Panc1 (cell line): ENCODE measurements at regions not wholly inside any gene's neighbourhood (a gene's known extent, or its start where the extent isn't known, plus 50 kb on each side); places are given as distances from the start of the nearest gene placed in this dataset.

Source experiments
- ATAC-seq: fragments of 200-7000 bp; cut with Tn5 transposase; 2 replicates; pipeline ENCODE4 v1.9.1; 2020; ENCODE audit warnings: mild to moderate bottlenecking, moderate library complexity
- BruUV-seq: library from RNA; stranded (reverse); fragments of 400-500 nt; replicated peaks from 2 replicates; lab custom pipeline; 2021; lab: Mats Ljungman, UMichigan
- CTCF ChIA-PET: fragments of 300-600 bp; sonication (Branson Sonifier 250); formaldehyde crosslinking; loops from one replicate; lab custom pipeline; 2022; ENCODE audit warnings: antibody characterized with exemption; lab: Charles Lee
- POLR2A ChIA-PET: fragments of 300-600 bp; sonication (Branson Sonifier 250); formaldehyde crosslinking; loops from one replicate; lab custom pipeline; 2022; ENCODE audit warnings: antibody characterized with exemption; lab: Charles Lee
- DNase-seq: peaks from one replicate; pipeline ENCODE4 v3.0.0-alpha.2; 2010; ENCODE audit warnings: low read depth, low spot score
- H3K27ac ChIP-seq: 2 replicates; pipeline ENCODE4 v1.5.1; 2011; ENCODE audit warnings: mild to moderate bottlenecking, low read length, inconsistent platforms
- H3K27me3 ChIP-seq: fragments of 200-500 bp; sonication (Bioruptor generic); 2 replicates; pipeline ENCODE4 v1.6.0; 2014; ENCODE audit warnings: low read length, inconsistent platforms; ENCODE audit not compliant: control insufficient read depth, insufficient read depth
- H3K36me3 ChIP-seq: fragments of 200-500 bp; sonication (Bioruptor generic); 2 replicates; pipeline ENCODE4 v1.5.1; 2014; ENCODE audit warnings: inconsistent platforms, mild to moderate bottlenecking, low read length, moderate library complexity; ENCODE audit not compliant: control insufficient read depth, insufficient read depth
- H3K4me1 ChIP-seq: 2 replicates; pipeline ENCODE4 v1.5.1; 2011; ENCODE audit warnings: inconsistent platforms, mild to moderate bottlenecking, low read length, moderate library complexity; ENCODE audit not compliant: control insufficient read depth, insufficient read depth
- H3K4me3 ChIP-seq, 2 experiments: 2 replicates each; pipeline ENCODE4 v1.5.1; 2011 to 2012; ENCODE audit warnings: low read depth in 2 of 2, low read length in 2 of 2, mild to moderate bottlenecking in 2 of 2, inconsistent platforms in 1 of 2, moderate library complexity in 1 of 2
- H3K9me3 ChIP-seq: fragments of 200-500 bp; sonication (Bioruptor generic); 2 replicates; pipeline ENCODE4 v1.5.1; 2014; ENCODE audit warnings: low read depth, mild to moderate bottlenecking, inconsistent platforms, low read length, moderate library complexity; ENCODE audit not compliant: control insufficient read depth, insufficient read depth
- CTCF ChIP-seq: fragments of 450-650 bp; IDR thresholded peaks from 2 replicates; pipeline ENCODE4 v1.5.1; 2017; ENCODE audit warnings: mild to moderate bottlenecking
- POLR2AphosphoS5 ChIP-seq: IDR thresholded peaks from 2 replicates; pipeline ENCODE4 v1.6.1; 2012; ENCODE audit warnings: mild to moderate bottlenecking, low read depth, low read length, moderate library complexity
- REST ChIP-seq, 2 experiments: IDR thresholded peaks; 2 replicates each; pipeline ENCODE4 v1.6.1; 2011 to 2012; ENCODE audit warnings: low read depth in 2 of 2, control low read depth in 1 of 2, low read length in 1 of 2, mild to moderate bottlenecking in 1 of 2, moderate library complexity in 1 of 2; ENCODE audit not compliant: insufficient read depth in 1 of 2
- SIN3A ChIP-seq: IDR thresholded peaks from 2 replicates; pipeline ENCODE4 v1.6.1; 2012; ENCODE audit warnings: low read depth, mild to moderate bottlenecking, low read length, moderate library complexity, borderline replicate concordance; ENCODE audit not compliant: insufficient read depth
- TCF7L2 ChIP-seq: IDR thresholded peaks from 2 replicates; pipeline ENCODE4 v1.6.1; 2011; ENCODE audit warnings: mild to moderate bottlenecking, low read depth, low read length, inconsistent platforms
- in situ Hi-C: cut with HindIII; loops from 2 replicates; pipeline ENCODE4 v1.10.0; 2016; ENCODE audit warnings: low sequenced_read_pairs, low pct_unique_long_range_greater_than_20kb
- intact Hi-C: fragments of 100-400 bp; cut with micrococcal nuclease; formaldehyde crosslinking; loops from one replicate; pipeline ENCODE4 v1.10.0; 2022; ENCODE audit not compliant: unreplicated experiment

GRCh38 chr22:27603111-27603799, 198.3 kb downstream of the MN1 start:
- ChIA-PET POLR2A (no interaction called here), CTCF (no interaction called here)
- Histone ChIP-seq H3K9me3 (no peaks in the 10 kb centered on the region), H3K27ac (no peak overlapping the region), H3K27me3 (no peaks in the 10 kb centered on the region), H3K4me1 (no peaks in the 10 kb centered on the region), H3K36me3 (no peaks in the 10 kb centered on the region), H3K4me3 (no peak overlapping the region)
- no peak for ATAC-seq
- no peak for DNase-seq
- in situ Hi-C loops, result no loop called here
- BruUV-seq, result no TSS peak
- intact Hi-C loops, result no loop called here
- TF ChIP-seq TCF7L2 (no peak), CTCF (no peak), REST (IDR thresholded peaks at IDR 0.05; ENCODE audit: insufficient read depth in 1 of 2, low read depth in 2 of 2, low read length in 1 of 2) (no peak), SIN3A (no peak), POLR2AphosphoS5 (no peak)

GRCh38 chr22:27603800-27604144, 197.8 kb downstream of the MN1 start:
- in situ Hi-C loops, result no loop called here
- ATAC-seq (no peak), DNase-seq (no peak)
- TF ChIP-seq SIN3A (no peak), REST (IDR thresholded peaks at IDR 0.05; ENCODE audit: insufficient read depth in 1 of 2, low read depth in 2 of 2, low read length in 1 of 2) (no peak), POLR2AphosphoS5 (no peak), CTCF (no peak), TCF7L2 (no peak)
- H3K27me3 ChIP-seq, result no peaks in the 10 kb centered on the region
- ChIA-PET POLR2A (no interaction called here), CTCF (no interaction called here)
- no peaks in the 10 kb centered on the region for H3K4me1 ChIP-seq
- no peak overlapping the region for H3K27ac ChIP-seq
- H3K9me3 ChIP-seq, result no peaks in the 10 kb centered on the region
- no peaks in the 10 kb centered on the region for H3K36me3 ChIP-seq
- intact Hi-C loops, result no loop called here
- BruUV-seq, result no TSS peak
- H3K4me3 ChIP-seq, result no peak overlapping the region
